MG63 (cell line): ENCODE measurements at regions not wholly inside any gene's neighbourhood (a gene's known extent, or its start where the extent isn't known, plus 50 kb on each side); places are given as distances from the start of the nearest gene placed in this dataset.

Experiments
- DNase-seq: peaks from one replicate; pipeline ENCODE4 v3.0.0-alpha.2; 2020
- H3K27me3 ChIP-seq: fragments of 250-450 bp; sonication (Bioruptor Pico); 2 replicates; pipeline ENCODE4 v1.5.1; 2020; ENCODE audit warnings: mild to moderate bottlenecking, moderate library complexity
- H3K36me3 ChIP-seq: fragments of 250-450 bp; sonication (Bioruptor Pico); 2 replicates; pipeline ENCODE4 v1.5.1; 2020; ENCODE audit warnings: mild to moderate bottlenecking, moderate library complexity
- H3K4me3 ChIP-seq: fragments of 250-450 bp; sonication (Bioruptor Pico); 2 replicates; pipeline ENCODE4 v1.5.1; 2020; ENCODE audit warnings: mild to moderate bottlenecking, moderate library complexity
- H3K9me3 ChIP-seq: fragments of 250-450 bp; sonication (Bioruptor Pico); 2 replicates; pipeline ENCODE4 v1.5.1; 2020; ENCODE audit warnings: mild to moderate bottlenecking, moderate library complexity

DNA sequence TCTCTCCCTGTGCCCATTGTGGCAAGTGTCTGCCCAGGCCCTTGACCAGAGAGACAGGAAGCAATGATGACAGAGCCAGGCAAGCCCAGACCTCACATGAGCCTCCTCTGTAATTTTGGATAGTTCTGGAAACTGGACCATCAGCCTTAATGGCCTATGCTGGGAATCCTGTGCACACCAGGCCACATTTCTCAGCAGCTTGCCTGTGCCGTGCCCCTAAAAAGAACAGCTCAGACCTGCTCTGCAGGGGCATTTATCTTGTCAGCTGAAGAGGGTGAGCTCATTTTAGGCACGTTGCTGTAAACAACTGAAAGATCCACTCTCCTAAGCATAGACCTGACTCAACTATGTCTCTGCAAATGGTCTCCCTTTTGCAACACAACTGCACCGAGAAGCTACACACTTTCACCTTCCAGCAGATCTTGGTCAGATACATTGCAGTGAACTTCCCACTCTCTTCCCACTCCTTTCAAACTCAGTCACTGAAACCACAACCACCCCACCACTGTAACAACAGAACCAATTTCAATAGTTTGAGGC lies 53.5 kb upstream of the BACH1 start:
- Histone ChIP-seq H3K9me3 (peaks cover 3% of the 10 kb centered on the region; the same call in 1 of the 2 replicates), H3K36me3 (no peaks in the 10 kb centered on the region), H3K4me3 (no peak overlapping the region), H3K27me3 (no peaks in the 10 kb centered on the region)
- no peak for DNase-seq

- Histone ChIP-seq H3K9me3 (peaks cover 3% of the 10 kb centered on the region; the same call in 1 of the 2 replicates), H3K27me3 (no peaks in the 10 kb centered on the region), H3K36me3 (no peaks in the 10 kb centered on the region), H3K4me3 (no peak overlapping the region)
- no peak for DNase-seq
Measured at GRCh38 chr21:29245863-29246262, 52.9 kb upstream of the BACH1 start.

GRCh38 chr21:29246614-29247013 lies 52.1 kb upstream of the BACH1 start:
- H3K27me3 ChIP-seq = no peaks in the 10 kb centered on the region
- peaks cover 3% of the 10 kb centered on the region; the same call in 1 of the 2 replicates for H3K9me3 ChIP-seq
- no peak for DNase-seq
- H3K4me3 ChIP-seq = no peak overlapping the region
- no peaks in the 10 kb centered on the region for H3K36me3 ChIP-seq

- no peak overlapping the region for H3K4me3 ChIP-seq
- H3K36me3 ChIP-seq = no peaks in the 10 kb centered on the region
- peaks cover 4% of the 10 kb centered on the region for H3K9me3 ChIP-seq
- no peak for DNase-seq
- H3K27me3 ChIP-seq = no peaks in the 10 kb centered on the region
Measured at GRCh38 chr21:29248124-29248523, 50.6 kb upstream of the BACH1 start.
